ENCODE measurements at regions not wholly inside any gene's neighbourhood (a gene's known extent, or its start where the extent isn't known, plus 50 kb on each side); places are given as distances from the start of the nearest gene placed in this dataset.

DNA sequence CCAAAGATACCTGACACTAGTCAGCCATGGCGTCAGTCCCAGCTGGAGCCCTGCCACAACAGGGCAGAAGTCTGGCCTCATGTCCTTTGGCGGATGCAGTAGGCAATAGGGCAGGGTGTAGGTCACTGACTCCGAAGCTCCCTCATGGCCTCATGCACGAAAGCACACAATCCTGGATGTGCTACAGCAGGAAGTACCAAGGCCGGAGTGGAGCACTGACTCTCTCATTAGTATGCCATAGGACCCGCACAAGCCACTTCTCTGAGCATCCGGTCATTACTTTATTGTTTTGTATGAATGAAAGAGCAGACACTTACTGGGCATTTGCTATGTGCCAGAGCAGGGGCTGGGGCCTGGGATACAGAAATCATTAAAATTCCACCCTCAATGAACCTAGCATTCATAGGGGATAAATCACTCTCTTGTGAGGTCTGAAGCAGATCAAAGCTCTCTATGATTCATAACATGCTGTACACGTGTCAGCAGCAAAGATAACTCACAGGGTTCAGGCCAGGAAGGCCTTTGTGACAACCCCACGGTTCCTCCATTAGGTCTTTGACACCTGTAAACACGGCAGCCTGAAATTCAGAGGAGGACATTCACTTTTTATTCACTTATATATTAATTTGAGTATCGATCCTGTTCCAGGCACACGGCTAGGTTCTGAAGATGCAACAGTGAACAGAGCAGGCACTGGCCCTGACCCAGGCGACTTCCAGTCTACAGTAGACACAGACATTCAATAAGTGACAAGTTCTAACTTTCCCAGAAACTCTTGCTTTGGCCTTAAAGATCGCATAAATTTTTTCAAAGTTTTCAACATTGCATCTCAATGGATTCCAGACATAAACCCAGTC, 357.9 kb upstream of the USP24 start:
- Histone ChIP-seq H3K9me3 (ENCODE audit: low read depth) (no peaks in the 10 kb centered on the region), H2AFZ (replicated peaks) (no peak overlapping the region), H3K9ac (no peak overlapping the region), H3K4me3 (no peak overlapping the region), H3K36me3 (no peaks in the 10 kb centered on the region), H3K4me2 (no peak overlapping the region), H3K4me1 (no peaks in the 10 kb centered on the region), H3F3A (ENCODE audit: low read depth) (no peaks in the 10 kb centered on the region), H3K27ac (no peak overlapping the region), H3K79me2 (ENCODE audit: low read depth) (no peaks in the 10 kb centered on the region), H4K20me1 (ENCODE audit: low read depth) (no peaks in the 10 kb centered on the region), H3K27me3 (no peaks in the 10 kb centered on the region)
- no peak for TF ChIP-seq EZH2phosphoT487 (IDR thresholded peaks at IDR 0.05)
- TF ChIP-seq EZH2 (IDR thresholded peaks at IDR 0.05) = no peak
- no peak for TF ChIP-seq CTCF (IDR thresholded peaks at IDR 0.05)
- Mint-ChIP-seq H3K36me3 (no peaks in the 10 kb centered on the region), H3K4me1 (peaks cover 2% of the 10 kb centered on the region), H3K27me3 (ENCODE audit: insufficient read depth, low read depth) (peaks cover 3% of the 10 kb centered on the region), H3K4me3 (no peak overlapping the region), H3K27ac (no peak overlapping the region), H3K9me3 (peaks cover 7% of the 10 kb centered on the region)
- no peak for DNase-seq (ENCODE audit: low spot score)

GRCh38 chr1:55571767-55572166, 356.6 kb upstream of the USP24 start:
- Mint-ChIP-seq H3K27ac (no peak overlapping the region), H3K4me3 (no peak overlapping the region), H3K36me3 (no peaks in the 10 kb centered on the region), H3K4me1 (peaks cover 2% of the 10 kb centered on the region), H3K9me3 (peaks cover 10% of the 10 kb centered on the region), H3K27me3 (ENCODE audit: insufficient read depth, low read depth) (peaks cover 3% of the 10 kb centered on the region)
- Histone ChIP-seq H3K36me3 (no peaks in the 10 kb centered on the region), H4K20me1 (ENCODE audit: low read depth) (no peaks in the 10 kb centered on the region), H2AFZ (replicated peaks) (no peak overlapping the region), H3K27ac (no peak overlapping the region), H3K4me1 (no peaks in the 10 kb centered on the region), H3K27me3 (no peaks in the 10 kb centered on the region), H3K9ac (no peak overlapping the region), H3K9me3 (ENCODE audit: low read depth) (no peaks in the 10 kb centered on the region), H3F3A (ENCODE audit: low read depth) (no peaks in the 10 kb centered on the region), H3K79me2 (ENCODE audit: low read depth) (no peaks in the 10 kb centered on the region), H3K4me2 (no peak overlapping the region), H3K4me3 (no peak overlapping the region)
- DNase-seq (ENCODE audit: low spot score) = no peak
- TF ChIP-seq EZH2phosphoT487 (IDR thresholded peaks at IDR 0.05) = no peak
- no peak for TF ChIP-seq CTCF (IDR thresholded peaks at IDR 0.05)
- TF ChIP-seq EZH2 (IDR thresholded peaks at IDR 0.05) = no peak

GRCh38 chr1:55569417-55569816, 354.3 kb upstream of the USP24 start:
- no peak overlapping the region for H3K27ac ChIP-seq
- no peak for TF ChIP-seq CTCF (IDR thresholded peaks at IDR 0.05)
- no peak for TF ChIP-seq EZH2 (IDR thresholded peaks at IDR 0.05)
- no peak for TF ChIP-seq EZH2phosphoT487 (IDR thresholded peaks at IDR 0.05)
- no peaks in the 10 kb centered on the region for H3K4me1 ChIP-seq
- Mint-ChIP-seq H3K36me3 (no peaks in the 10 kb centered on the region), H3K4me1 (peaks cover 2% of the 10 kb centered on the region), H3K27me3 (ENCODE audit: insufficient read depth, low read depth) (no peaks in the 10 kb centered on the region), H3K9me3 (peaks cover 10% of the 10 kb centered on the region), H3K4me3 (no peak overlapping the region), H3K27ac (no peak overlapping the region)
- DNase-seq (ENCODE audit: low spot score) = no peak
- H4K20me1 ChIP-seq (ENCODE audit: low read depth) = no peaks in the 10 kb centered on the region
- no peaks in the 10 kb centered on the region for H3K27me3 ChIP-seq
- no peak overlapping the region for H3K4me2 ChIP-seq
- no peaks in the 10 kb centered on the region for H3K36me3 ChIP-seq
- no peak overlapping the region for H3K4me3 ChIP-seq
- no peaks in the 10 kb centered on the region for H3F3A ChIP-seq (ENCODE audit: low read depth)
- H3K79me2 ChIP-seq (ENCODE audit: low read depth) = no peaks in the 10 kb centered on the region
- H3K9ac ChIP-seq = no peak overlapping the region
- no peak overlapping the region for H2AFZ ChIP-seq (replicated peaks)
- no peaks in the 10 kb centered on the region for H3K9me3 ChIP-seq (ENCODE audit: low read depth)

All from neural progenitor cell (in vitro differentiated cells).